HG02642 (cell line): ENCODE measurements at regions not wholly inside any gene's neighbourhood (a gene's known extent, or its start where the extent isn't known, plus 50 kb on each side); places are given as distances from the start of the nearest gene placed in this dataset.

ENCODE experiments used
- ATAC-seq: cut with Tn5 transposase; IDR thresholded peaks from one replicate; pipeline ENCODE4 v1.9.1; 2021; ENCODE audit warnings: mild to moderate bottlenecking; ENCODE audit not compliant: unreplicated experiment, poor library complexity

GRCh38 chr5:56564541-56565282, 250.6 kb upstream of the MAP3K1 start:
- ATAC-seq: no peak

DNA sequence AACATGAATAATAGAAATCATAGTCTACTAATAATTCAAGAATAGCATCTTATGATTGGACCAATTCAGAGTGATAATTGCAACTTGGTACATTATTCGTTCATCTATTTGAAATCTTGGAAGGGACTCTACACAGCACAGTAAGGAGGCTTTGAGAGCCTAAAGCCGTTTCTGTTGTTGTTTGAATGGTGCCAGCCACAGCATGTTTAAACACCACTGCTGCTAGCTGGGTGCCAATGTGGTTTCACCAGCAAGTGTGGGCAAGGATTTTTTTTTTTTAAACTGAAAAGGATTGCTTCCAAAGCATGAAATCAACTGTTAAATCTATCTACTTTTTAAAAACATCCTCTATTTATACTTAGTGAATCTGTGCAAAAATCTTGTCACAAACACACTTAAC, 253.9 kb upstream of the MAP3K1 start:
- ATAC-seq: no peak

DNA sequence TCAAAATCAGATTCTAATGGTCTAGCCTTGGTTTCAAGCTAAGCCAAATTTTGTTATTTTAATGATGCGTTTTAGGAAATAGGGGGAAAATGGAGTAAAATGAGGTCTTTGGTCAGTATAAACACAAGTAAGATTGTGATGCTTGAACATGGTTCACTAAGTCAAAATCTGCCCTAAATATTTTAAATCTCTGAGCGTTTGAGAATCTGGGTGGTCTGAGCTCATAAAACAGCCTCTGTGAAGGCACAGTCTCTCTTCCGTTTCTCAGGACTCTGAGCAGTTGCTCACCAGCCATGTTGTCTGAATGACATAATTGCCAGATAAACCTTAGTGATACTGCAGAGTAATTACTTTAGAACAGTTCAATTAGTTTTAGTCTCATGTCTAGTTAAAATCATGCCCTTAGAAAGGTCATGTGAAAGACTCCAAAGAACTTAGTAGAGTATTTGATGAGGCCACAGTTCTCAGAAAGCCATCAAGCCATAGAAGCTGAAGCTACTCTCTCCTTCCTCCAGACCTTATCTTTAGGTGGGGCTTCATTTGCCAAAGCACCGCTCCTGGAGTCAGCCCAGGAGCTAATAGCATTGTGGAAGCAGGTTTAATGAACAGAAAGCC, 257.1 kb upstream of the MAP3K1 start:
- no peak for ATAC-seq

DNA sequence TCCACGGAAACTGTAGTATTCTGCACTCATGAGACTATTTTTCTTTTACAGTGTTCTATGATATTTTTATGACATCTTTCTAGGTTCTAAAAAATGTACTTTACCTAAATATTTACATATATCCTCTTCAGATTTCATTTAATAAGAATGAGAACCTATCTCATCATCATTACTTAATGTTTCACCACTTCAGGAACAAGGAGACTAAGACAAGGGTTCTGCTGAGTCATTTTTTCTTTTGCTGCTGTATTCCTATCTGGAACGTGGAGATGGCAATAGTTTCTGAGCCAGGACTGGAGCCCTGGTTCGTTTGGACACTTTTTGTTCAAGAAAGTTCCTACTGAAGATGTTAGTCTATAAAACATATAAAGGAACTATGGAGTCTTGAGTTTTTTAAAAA, 258.2 kb upstream of the MAP3K1 start:
- ATAC-seq: no peak

DNA sequence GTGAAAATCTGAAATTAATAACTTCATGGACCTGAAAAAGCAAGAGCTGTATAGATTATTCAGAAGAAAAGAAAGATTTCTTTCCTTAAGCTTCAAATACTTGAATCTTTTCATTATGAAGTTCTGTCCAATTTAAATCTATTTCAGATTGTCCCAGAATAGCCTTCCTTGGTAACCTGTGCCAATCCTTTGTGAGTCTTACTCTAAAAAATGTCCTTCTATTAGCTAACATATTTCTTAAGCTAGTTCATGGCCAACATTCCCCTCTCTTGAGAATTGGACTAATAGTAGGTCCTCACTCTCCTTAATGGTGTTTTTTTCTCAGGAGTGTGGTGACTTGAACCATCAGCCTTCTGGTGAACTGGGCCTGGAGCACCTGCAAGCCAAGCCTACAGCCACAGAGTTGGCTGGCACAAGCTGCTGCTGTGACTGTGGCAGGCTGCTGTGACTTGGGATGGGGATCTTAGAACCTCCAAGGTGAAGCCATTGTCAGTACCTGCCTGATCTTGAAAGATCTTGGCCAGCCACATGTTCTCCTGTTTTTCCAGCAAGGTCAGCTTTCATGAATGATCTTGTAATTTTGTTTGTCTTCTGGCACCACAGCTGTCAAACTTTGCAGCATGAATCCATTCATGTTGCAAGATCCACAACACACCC, 262.6 kb upstream of the MAP3K1 start:
- no peak for ATAC-seq

DNA sequence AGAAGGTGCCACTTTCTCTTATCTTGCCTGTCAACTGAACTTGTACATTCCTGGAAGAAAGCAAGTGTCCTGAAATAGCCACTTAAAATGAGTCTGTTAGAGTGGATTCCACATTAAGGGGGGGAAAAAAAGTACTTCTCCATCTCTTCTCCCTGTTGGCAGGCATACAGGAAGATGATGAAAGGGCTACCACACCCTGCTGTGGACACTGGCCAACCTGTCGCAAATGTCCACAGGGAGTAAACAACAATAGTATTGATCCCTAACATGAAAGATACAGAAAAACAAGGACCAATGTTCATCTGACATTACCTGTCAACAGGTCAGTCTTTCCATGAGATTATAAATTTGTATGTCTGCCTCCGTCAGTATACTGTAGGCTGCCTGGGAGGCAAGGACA, 265.1 kb upstream of the MAP3K1 start:
- ATAC-seq: no peak

DNA sequence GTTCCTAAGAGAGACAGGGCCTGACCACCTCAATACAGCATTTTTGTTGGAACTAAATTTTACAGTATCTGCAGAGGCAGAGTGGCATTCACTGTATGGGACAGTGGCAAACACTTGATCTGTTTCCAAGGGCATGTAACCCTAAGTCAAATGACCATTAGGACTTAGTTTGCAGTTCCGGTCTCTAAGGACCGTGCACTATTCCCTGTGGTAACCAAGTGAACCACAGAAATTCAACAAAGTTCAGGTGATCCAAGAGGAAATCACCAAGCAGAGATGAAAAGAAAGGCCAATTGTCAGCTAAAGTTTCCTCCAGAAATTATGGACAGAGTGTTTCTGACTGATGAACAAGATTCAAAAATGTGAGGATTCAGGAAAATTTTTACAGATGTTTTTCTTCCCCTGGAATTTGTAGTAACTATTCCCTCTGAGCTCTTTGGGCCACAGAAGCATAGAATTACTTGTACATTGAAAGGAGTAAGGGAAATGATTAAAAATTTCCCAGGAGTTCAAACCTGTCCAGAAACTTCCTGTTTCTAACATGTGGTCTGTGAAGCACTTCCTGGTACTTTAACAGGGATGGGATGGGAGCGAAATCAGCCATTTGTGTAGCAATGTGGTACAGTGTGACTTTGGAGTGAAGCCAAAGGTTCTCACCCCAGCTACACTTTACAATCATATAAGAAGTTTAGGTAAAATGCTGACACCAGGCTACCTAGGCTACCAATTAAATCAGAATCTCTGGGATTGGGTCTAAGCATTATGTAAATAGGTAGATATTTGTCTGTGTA, 266.1 kb upstream of the MAP3K1 start:
- no peak for ATAC-seq

GRCh38 chr5:56545016-56545415, 270.3 kb upstream of the MAP3K1 start:
- ATAC-seq: no peak

DNA sequence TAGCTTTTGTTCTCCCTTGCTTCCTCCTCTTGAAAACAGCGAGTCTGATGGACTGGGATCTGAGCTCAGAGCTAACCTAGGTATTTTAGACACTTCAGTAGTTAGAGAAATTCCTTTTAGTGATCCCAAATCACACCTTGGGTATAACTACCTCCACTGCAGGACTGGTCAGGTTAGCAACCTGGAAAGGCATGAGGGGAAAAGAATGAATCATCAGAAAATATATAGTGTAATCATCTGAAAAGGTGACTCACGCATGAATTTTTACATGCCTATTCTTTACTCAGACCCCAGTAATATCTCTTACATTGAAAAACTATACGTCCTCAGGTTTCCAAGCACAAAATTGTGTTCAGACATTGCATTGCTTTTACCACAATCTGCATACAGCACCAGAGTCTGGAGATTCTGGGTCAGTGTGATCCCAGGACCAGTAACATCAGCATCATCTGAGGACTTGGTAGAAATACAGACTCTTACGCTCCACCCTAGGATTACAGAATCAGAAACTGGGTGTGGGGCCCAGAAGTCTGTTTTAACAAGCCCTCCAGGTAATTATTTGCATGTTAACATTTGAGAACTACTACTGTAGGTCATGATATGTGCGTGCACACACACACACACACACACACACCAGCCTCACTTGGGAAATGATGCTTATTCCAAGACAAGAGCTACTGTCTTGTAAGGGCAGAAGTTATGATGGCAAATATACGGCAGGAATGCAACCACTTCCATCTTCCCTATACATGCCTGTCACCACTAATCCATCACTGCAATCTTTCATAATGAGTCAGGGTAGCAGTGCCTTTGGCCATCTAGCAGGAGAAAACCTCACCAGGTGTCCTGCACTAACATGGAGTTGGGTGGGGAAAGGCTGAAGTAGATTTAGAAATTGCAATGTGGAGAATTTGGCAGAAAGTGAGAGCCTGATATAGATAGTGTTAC, 271.6 kb upstream of the MAP3K1 start:
- no peak for ATAC-seq

DNA sequence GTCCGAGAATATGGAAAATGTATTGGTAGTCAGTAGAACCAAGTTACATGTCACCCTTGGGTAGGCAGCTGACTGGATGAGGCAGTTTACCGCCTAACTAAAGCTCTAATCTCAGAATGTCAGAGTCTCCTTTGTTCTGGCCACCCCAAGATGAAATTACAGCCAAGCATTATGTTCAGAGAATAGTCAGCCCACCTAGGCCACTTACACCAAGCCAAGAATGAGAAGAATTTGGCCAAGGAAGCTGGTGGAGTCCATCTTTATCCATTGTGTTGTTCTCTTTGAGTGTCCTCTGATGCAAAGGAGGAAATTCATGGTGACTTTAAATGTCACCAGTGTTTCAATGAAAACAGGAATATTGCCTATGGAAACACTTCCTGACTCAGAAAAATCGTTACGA, 275.1 kb upstream of the MAP3K1 start:
- ATAC-seq: no peak

DNA sequence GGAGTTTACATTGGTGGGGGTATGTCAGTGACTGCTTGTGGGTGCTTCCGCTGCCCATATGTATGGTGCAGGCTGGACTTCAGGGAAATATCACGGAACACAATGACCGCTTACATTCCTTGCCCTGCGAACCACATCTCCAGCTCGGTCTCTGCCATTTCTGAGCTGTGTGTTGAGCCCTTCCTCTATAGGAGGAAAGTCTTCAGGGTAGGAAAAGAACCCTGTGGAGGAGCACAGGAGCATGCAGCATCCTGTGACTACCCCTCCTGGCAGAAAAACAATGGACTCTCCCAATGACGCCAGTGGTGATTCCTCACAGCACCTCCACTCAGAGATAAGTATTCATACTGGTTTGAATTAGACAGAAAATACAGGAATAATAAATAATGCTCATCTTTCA, 276.8 kb upstream of the MAP3K1 start:
- no peak for ATAC-seq

GRCh38 chr5:56535347-56535746, 280.0 kb upstream of the MAP3K1 start:
- ATAC-seq: no peak

- ATAC-seq: no peak
These were observed 281.1 kb upstream of the MAP3K1 start for GRCh38 chr5:56534102-56534829.

- ATAC-seq: no peak
These were observed 282.9 kb upstream of the MAP3K1 start for GRCh38 chr5:56532466-56532865.

DNA sequence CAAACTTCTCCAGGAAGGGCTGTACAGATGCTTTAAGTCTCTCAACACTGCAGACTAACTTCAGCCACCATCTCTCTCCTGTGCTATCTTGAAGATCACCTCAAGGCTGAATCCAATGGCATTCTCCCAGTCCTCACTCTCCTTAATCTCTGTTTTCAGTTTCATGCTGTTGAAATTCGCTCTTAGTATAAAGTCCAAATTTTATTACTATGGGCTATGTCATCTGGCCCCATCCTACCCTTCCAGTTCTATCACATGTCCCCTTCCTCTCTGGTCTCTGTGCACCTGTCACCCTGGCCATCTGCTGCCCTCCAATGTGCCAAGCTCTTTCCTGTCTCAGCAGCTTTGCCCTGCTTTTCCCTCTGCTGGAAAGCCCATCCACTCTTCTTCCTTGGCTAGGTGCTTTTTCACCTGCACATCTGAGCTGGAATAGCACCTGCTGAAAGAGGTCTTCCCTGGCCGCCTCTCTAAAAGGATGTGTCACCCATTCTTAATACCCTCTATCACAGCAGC, 284.7 kb upstream of the MAP3K1 start:
- no peak for ATAC-seq

DNA sequence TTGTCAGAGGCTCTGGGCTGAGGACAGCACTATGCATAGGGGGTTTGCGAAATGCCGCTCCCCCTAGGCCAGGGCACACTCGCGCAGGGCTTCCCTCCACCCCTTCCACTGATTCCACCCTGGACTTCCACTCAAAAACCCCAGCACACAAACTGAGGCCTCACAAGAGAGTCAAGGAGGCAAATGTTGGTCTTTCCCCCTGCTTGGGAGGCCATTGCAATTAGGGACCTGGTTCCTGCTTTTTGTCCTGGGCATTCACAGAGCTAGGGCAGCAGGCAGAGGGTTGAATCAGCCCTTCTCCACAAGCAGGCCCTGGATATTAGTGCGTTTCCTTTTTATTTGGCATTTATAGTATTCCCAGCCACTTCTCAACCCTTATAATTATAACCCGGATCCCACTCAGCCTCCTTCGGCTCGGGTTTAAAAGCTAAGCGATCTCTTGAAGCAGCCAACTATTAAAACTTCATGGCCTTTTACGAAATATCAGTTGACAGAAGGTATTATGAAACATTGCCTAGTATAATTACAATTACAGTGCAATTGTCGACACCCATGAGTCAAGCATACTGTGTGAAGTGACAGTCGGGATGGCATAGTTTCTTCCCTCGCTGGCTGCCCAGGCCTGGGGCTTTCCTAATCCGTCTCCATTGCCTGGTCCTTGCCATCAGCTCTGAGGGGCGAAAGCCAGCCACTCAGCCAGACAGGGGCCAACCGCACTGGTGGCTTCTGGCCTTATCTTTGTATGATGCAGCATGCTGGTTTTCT, 285.5 kb upstream of the MAP3K1 start:
- no peak for ATAC-seq

DNA sequence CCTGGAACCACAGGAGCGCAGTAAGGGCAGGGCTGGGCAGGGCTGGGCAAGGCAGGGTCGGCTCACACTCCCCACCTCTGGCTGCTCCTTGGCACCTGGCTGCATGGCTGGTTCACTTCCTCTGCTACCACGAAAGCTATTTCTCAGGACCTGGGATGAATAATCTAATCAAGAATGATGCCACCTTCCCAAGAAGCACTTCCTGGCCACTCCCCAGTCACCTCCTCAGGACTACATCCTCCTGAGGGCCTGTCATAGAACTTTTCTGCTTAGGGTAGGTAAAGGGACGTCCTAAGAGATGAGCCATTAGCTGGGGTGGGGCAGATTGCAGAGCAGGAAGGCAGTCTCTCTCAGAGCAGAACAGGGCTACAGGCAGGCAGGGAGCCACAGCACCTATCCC, 288.2 kb upstream of the MAP3K1 start:
- ATAC-seq: no peak

- ATAC-seq: no peak
These were observed 290.2 kb upstream of the MAP3K1 start for GRCh38 chr5:56525113-56525512.
